ENCODE measurements at regions not wholly inside any gene's neighbourhood (a gene's known extent, or its start where the extent isn't known, plus 50 kb on each side); places are given as distances from the start of the nearest gene placed in this dataset.

- TF ChIP-seq CHD4 (IDR thresholded peaks at IDR 0.05; ENCODE audit: borderline replicate concordance) (no peak), POLR2A (IDR thresholded peaks at IDR 0.05; ENCODE audit: low read length) (no peak), ESRRA (IDR thresholded peaks at IDR 0.05; ENCODE audit: borderline replicate concordance, low read length) (no peak), CTCF (IDR thresholded peaks at IDR 0.05) (no peak), FOSL2 (IDR thresholded peaks at IDR 0.05) (no peak), FOSL2 (CRISPR knock-in tag; IDR thresholded peaks at IDR 0.05) (no peak), RCOR1 (IDR thresholded peaks at IDR 0.05; ENCODE audit: low read depth, low read length) (no peak), RNF2 (IDR thresholded peaks at IDR 0.05; ENCODE audit: borderline replicate concordance, low read depth) (no peak), HDAC2 (IDR thresholded peaks at IDR 0.05) (no peak)
Observed at GRCh38 chr5:75891736-75892135, 174.5 kb upstream of the POC5 start.
